Liver (tissue), 3 donors: ENCODE measurements at regions not wholly inside any gene's neighbourhood (a gene's known extent, or its start where the extent isn't known, plus 50 kb on each side); places are given as distances from the start of the nearest gene placed in this dataset.

Source experiments
- ATF3 ChIP-seq: IDR thresholded peaks from 2 replicates; pipeline ENCODE4 v1.6.1; 2016; ENCODE audit warnings: antibody characterized with exemption
- EGR1 ChIP-seq, 2 donors: IDR thresholded peaks; 2 replicates each; pipeline ENCODE4 v1.6.1; 2016 to 2018; ENCODE audit warnings: antibody characterized with exemption in 2 of 2, low read depth in 2 of 2
- FOXA1 ChIP-seq: IDR thresholded peaks from 2 replicates; pipeline ENCODE4 v1.6.1; 2016; ENCODE audit warnings: antibody characterized with exemption
- GABPA ChIP-seq, 2 donors: IDR thresholded peaks in 1 of 2; conservative IDR thresholded peaks in 1 of 2; 2 replicates each; pipeline ENCODE4 v1.6.1; 2016; ENCODE audit warnings: antibody characterized with exemption in 2 of 2, mild to moderate bottlenecking in 1 of 2, moderate library complexity in 1 of 2
- HNF4G ChIP-seq: IDR thresholded peaks from 2 replicates; pipeline ENCODE4 v1.6.1; 2016; ENCODE audit warnings: antibody characterized with exemption
- JUND ChIP-seq, 2 donors: IDR thresholded peaks; 2 replicates each; pipeline ENCODE4 v1.6.1; 2016; ENCODE audit warnings: antibody characterized with exemption in 2 of 2
- RAD21 ChIP-seq, 2 donors: IDR thresholded peaks; 2 replicates each; pipeline ENCODE4 v1.6.1; 2016; ENCODE audit warnings: antibody characterized with exemption in 2 of 2, mild to moderate bottlenecking in 2 of 2
- RXRA ChIP-seq, 2 donors: IDR thresholded peaks; 2 replicates each; pipeline ENCODE4 v1.6.1; 2017 to 2018; ENCODE audit warnings: antibody characterized with exemption in 2 of 2, mild to moderate bottlenecking in 1 of 2
- SP1 ChIP-seq: IDR thresholded peaks from 2 replicates; pipeline ENCODE4 v1.6.1; 2018; ENCODE audit warnings: antibody characterized with exemption, mild to moderate bottlenecking
- TAF1 ChIP-seq: conservative IDR thresholded peaks from 2 replicates; pipeline ENCODE4 v1.6.1; 2016; ENCODE audit warnings: antibody characterized with exemption, mild to moderate bottlenecking
- ZBTB33 ChIP-seq: IDR thresholded peaks from 2 replicates; pipeline ENCODE4 v1.6.1; 2016; ENCODE audit warnings: antibody characterized with exemption
- TF ChIP-seq, protein P1 (sequence below): IDR thresholded peaks from 2 replicates; pipeline ENCODE4 v1.6.1; 2016; ENCODE audit warnings: antibody characterized with exemption
- TF ChIP-seq, protein P2 (sequence below): fragments of 150-350 bp; IDR thresholded peaks from 2 replicates; pipeline ENCODE4 v1.5.1; 2017; ENCODE audit warnings: improper control_type of control experiment, low read depth, low read length; ENCODE audit not compliant: missing input control
- TF ChIP-seq, protein P3 (sequence below): IDR thresholded peaks from 2 replicates; pipeline ENCODE4 v1.6.1; 2016; ENCODE audit warnings: antibody characterized with exemption, mild to moderate bottlenecking
- donor health status: healthy.
- donor health status: healthy.

DNA sequence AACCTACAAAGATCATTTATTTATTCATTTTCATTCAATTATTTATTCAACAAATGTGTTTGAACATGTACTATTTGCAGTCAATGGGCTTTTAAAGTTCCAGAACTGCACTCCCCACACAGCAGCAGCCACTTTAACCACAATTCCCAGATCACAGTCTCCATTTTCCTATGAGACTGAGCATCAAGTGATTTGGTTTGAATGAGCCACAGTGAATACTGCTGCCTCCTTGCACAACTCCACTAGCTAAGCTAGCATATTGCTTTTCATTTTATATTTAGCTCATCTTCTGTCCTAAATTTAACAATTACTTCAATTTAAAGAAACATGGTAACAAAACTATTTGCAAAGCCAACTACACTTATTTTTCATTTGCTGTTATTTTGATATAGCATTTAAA is 353.4 kb upstream of the VRK2 start:
- TF ChIP-seq, protein P1, sequence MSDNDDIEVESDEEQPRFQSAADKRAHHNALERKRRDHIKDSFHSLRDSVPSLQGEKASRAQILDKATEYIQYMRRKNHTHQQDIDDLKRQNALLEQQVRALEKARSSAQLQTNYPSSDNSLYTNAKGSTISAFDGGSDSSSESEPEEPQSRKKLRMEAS, result no peak
- TF ChIP-seq HNF4G (no peak), TAF1 (no peak), ATF3 (no peak), ZBTB33 (no peak), EGR1 (IDR thresholded peaks at IDR 0.05; ENCODE audit: low read depth in 2 of 2) (no peak), RAD21 (IDR thresholded peaks at IDR 0.05) (no peak), GABPA (IDR thresholded peaks at IDR 0.05 in 1 of 2, conservative IDR thresholded peaks at IDR 0.05 in 1 of 2) (no peak), RXRA (IDR thresholded peaks at IDR 0.05) (no peak), FOXA1 (no peak), SP1 (no peak), JUND (IDR thresholded peaks at IDR 0.05) (no peak)
- TF ChIP-seq, protein P2, sequence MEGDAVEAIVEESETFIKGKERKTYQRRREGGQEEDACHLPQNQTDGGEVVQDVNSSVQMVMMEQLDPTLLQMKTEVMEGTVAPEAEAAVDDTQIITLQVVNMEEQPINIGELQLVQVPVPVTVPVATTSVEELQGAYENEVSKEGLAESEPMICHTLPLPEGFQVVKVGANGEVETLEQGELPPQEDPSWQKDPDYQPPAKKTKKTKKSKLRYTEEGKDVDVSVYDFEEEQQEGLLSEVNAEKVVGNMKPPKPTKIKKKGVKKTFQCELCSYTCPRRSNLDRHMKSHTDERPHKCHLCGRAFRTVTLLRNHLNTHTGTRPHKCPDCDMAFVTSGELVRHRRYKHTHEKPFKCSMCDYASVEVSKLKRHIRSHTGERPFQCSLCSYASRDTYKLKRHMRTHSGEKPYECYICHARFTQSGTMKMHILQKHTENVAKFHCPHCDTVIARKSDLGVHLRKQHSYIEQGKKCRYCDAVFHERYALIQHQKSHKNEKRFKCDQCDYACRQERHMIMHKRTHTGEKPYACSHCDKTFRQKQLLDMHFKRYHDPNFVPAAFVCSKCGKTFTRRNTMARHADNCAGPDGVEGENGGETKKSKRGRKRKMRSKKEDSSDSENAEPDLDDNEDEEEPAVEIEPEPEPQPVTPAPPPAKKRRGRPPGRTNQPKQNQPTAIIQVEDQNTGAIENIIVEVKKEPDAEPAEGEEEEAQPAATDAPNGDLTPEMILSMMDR, result no peak
- TF ChIP-seq, protein P3, sequence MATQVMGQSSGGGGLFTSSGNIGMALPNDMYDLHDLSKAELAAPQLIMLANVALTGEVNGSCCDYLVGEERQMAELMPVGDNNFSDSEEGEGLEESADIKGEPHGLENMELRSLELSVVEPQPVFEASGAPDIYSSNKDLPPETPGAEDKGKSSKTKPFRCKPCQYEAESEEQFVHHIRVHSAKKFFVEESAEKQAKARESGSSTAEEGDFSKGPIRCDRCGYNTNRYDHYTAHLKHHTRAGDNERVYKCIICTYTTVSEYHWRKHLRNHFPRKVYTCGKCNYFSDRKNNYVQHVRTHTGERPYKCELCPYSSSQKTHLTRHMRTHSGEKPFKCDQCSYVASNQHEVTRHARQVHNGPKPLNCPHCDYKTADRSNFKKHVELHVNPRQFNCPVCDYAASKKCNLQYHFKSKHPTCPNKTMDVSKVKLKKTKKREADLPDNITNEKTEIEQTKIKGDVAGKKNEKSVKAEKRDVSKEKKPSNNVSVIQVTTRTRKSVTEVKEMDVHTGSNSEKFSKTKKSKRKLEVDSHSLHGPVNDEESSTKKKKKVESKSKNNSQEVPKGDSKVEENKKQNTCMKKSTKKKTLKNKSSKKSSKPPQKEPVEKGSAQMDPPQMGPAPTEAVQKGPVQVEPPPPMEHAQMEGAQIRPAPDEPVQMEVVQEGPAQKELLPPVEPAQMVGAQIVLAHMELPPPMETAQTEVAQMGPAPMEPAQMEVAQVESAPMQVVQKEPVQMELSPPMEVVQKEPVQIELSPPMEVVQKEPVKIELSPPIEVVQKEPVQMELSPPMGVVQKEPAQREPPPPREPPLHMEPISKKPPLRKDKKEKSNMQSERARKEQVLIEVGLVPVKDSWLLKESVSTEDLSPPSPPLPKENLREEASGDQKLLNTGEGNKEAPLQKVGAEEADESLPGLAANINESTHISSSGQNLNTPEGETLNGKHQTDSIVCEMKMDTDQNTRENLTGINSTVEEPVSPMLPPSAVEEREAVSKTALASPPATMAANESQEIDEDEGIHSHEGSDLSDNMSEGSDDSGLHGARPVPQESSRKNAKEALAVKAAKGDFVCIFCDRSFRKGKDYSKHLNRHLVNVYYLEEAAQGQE, result no peak
